HS-5 (cell line): ENCODE measurements at regions not wholly inside any gene's neighbourhood (a gene's known extent, or its start where the extent isn't known, plus 50 kb on each side); places are given as distances from the start of the nearest gene placed in this dataset.
A peak's percentile ranks its signal among the peaks of the same experiment; 100 is the strongest.
"Not testable (repeated sequence)": the region's sequence is repeated elsewhere in the genome, so short reads cannot be mapped to it uniquely, and the experiment has no call there.

Experiments used
- DNase-seq: peaks from one replicate; pipeline ENCODE4 v3.0.0-alpha.2; 2012; ENCODE audit warnings: low read depth

DNA sequence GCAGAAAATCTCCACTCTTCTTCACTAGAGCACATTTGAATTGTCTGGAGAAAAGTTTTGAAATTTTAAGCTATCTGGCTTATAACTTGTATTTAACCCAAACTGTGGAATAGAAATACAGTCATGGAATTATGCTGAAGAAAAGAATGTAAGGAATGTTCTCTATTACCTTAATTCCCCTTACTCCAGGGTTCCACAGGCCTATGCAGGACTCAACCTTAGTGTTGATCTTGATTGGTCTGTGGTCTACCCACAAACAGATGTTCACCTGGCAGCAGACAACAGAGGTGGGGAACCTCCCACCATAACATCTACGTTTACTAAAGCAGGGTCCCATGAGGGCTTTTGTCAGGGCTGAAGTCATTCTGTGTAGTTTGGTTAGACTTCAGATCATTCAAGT is 189.3 kb upstream of the GPRIN3 start:
- DNase-seq: peak; percentile 14

DNA sequence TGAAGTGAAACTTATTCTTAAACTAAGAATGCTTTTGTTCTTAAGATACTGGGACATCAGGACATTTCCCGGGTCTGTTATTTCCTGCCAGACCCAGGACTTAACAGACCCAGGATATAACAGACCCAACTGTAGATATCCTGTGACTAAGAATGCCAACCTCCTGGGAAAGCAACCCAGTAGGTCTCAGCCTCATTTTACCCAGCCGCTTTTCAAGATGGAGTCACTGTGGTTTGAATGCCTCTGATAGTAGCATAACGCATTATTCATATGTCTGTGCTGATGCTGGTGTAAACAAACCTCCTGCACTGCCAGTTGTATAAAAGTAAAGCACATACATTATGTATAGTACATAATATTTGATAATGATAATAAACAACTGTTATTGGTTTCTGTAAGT is 185.8 kb upstream of the GPRIN3 start:
- no peak for DNase-seq

DNA sequence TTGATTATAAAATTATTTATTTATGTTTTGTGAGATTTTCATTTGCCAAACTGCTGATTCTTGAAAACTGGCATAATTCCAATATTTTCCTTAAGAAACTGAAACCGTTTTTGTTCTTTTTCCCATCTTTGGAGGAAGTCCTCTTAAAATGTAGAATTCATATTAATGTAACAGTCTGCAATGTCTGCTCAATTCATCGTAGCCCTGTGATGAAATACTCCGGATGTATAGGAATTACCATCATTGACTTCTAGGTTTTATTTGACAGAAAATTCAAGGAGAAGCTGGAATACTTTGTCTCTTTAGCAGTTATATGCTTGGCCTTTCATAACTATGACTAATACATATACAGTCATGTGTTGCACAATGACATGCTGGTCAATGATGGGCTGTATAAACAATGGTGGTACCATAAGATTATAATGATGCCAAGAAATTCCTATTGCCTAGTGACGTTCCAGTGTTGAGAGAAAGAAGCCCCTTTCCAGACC is 185.0 kb upstream of the GPRIN3 start:
- DNase-seq: peak; percentile 77

DNA sequence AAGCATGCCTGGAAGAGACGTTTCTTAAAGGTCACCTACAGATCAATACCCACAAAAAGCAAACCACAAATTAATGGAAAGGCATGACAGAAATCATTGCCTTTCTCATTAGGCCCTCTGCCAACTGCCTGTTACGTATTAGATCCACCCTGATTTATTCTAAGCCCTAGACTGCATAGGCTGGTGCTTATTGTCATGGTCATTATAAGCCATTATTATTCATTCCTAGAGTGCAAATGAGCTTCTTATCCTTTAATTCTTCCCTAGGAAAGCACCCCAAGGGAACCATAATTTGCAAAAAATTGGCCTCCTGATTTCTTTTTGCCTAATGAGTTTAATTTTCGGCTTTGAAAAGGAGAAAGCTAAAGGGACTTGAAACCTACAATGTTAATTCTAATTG is 184.2 kb upstream of the GPRIN3 start:
- no peak for DNase-seq

DNA sequence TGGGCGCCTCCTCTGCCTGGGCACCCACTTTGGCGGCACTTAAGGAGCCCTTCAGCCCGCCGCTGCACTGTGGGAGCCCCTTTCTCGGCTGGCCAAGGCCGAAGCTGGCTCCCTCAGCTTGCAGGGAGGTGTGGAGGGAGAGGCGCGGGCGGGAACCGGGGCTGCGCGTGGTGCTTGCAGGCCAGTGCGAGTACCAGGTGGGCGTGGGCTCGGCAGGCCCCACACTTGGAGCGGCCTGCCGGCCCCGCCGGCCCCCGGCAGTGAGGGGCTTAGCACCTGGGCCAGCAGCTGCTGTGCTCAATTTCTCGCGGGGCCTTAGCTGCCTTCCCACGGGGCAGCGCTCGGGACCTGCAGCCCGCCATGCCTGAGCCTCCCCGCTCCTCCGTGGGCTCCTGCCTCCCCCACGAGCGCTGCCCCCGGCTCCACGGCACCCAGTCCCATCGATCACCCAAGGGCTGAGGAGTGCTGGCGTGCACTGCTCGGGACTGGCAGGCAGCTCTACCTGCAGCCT is 182.4 kb upstream of the GPRIN3 start:
- DNase-seq: not testable (repeated sequence)

DNA sequence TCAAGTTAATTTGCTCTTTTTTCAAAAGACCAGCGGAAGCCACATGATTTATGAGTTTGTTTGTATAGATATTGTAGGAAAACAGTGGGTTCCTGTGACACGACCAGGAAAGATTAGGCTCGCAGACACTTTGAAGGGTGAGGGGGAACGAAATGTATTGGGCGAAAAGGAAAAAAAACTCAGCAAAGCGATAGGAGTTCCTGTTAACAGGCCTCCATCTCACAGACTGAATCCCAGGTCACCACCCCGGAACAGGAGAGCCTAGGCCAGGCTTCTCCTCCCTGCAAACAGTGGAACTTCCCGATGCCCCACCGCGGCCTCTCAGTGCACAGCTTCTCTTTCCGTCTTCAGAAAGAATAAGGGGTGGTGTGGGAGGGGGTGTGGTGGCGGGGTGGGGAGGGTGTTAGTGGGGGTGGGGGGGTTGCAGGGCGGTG is 181.8 kb upstream of the GPRIN3 start:
- DNase-seq: no peak

DNA sequence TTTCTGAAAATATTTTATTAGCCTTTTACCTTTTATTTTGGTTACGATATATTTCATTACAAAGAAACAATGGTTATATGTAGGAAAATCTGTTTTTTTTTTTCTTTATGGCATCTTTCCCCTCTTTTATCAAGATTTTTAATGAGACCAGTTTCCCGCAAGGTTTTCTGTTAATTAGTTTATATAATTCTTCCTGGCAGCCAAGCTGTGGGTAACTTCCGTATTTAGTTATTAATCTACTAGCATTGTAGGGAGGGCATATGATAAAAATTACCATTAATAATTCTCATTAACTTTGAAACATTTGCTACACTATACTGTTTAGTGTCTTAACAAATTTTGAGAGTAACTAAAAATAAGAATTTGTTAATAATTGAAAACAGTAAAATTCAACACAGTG is 181.1 kb upstream of the GPRIN3 start:
- DNase-seq: no peak

GRCh38 chr4:89486673-89487072 is 179.1 kb upstream of the GPRIN3 start:
- DNase-seq: no peak

DNA sequence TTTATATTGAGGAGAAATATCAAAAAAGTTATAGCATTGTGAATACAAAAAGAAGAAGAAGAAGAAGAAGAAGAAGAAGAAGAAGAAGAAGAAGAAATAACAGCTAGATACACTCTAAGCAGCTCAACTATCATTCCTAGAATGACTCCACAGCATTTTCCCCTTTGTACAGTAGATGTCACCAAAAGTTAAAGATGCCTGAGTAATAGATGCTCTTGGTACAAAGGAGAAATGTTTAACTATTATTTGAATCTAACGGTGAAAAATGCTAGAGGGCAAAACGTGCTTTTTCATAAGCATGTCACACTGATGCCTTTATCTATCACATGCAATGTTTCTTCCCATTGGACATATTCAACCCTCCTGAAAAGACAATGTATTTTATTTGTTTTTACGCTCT is 178.4 kb upstream of the GPRIN3 start:
- no peak for DNase-seq

GRCh38 chr4:89483833-89484232 is 176.2 kb upstream of the GPRIN3 start:
- no peak for DNase-seq

DNA sequence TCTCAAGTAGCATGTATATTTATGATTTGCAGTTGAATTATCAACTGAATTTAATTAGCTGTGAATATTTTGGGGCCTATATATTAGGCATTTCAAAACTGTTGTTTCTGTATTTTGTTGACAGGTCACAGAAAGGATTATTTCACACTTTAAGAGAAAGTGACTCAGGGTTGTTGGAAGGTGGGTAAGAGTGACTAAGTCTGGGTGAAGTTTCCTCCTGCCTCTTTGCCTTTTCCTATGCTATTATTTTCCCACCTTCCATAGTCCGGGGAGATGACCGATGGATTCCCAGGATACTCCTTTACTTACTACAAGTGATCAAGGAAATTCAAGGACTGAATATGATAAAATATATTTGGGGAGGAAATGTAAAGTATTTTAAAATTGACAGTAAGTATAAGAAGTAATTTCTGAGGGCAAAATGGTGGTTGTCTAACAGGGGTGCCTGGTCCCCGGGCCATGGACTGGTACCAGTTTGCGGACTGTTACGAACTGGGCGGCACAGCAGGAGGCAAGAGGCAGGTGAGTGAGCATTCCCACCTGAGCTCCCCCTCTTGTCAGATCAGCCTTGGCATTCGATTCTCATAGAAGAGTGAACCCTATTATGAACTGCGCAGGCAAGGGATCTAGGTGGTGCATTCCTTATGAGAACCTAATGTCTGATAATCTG is 175.5 kb upstream of the GPRIN3 start:
- DNase-seq: no peak

- DNase-seq: no peak
Observed at GRCh38 chr4:89482251-89482650, 174.7 kb upstream of the GPRIN3 start.

DNA sequence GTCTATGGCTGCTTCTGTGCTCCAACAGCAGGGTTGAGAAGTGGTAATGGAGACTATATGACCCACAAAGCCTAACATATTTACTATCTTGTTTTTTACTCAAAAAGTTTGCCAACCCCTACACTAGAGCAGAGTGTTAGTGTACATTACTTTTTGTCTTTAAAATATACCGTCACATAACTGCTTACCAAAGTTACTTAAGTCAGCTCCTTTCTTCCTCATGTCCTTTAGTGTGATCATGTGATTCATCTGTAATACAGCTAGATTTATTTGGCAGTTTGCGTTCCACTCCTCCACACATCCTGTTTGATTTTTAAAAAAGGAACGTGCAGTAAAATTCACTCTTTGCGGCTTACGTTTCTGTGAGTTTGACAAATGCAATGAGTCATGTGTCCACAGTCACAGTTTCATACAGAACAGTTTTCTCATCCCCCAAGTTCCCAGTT is 162.4 kb upstream of the GPRIN3 start:
- peak; percentile 89 for DNase-seq

GRCh38 chr4:89469516-89469915 is 161.9 kb upstream of the GPRIN3 start:
- DNase-seq: no peak

DNA sequence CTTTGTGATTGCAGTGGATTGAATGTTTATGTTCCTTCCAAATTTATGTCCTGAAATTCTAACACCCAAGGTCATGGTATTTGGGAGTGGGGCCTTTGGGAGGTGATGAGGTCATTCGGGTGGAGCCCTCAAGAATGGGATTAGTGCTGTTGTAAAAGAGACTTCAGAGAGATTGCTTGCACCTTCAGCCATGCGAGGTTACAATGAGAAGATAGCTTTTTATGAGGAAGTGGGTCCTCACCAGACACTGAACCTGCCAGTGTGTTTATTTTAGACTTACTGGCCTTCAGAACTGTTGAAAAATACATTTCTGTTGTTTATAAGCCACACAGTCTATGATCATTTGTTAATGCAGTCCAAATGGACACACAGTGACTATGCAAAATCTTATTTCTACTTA is 161.0 kb upstream of the GPRIN3 start:
- no peak for DNase-seq

DNA sequence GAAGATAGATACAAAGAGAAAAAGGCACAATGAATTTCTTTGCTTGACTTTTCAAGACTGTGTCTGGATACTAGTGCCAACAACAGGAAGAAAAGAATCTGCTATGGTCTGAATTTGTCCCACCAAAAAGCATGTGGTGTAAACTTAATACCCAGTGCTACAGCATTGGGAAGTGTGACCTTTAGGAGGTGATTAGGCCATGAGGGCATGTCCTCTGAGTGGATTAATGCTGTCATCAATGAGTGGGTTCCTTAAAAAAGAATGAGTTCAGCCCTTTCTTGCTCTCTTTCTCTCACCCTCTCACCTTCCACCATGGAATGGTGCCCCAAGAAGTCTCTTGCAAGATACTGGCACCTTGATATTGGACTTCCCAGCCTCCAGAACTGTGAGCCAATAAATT is 155.7 kb upstream of the GPRIN3 start:
- DNase-seq: no peak

GRCh38 chr4:89447543-89447942 is 139.9 kb upstream of the GPRIN3 start:
- DNase-seq: no peak

- no peak for DNase-seq
Observed at GRCh38 chr4:89446193-89446592, 138.6 kb upstream of the GPRIN3 start.

- DNase-seq: no peak
Observed at GRCh38 chr4:89439533-89439932, 131.9 kb upstream of the GPRIN3 start.

- peak; percentile 10 for DNase-seq
Observed at GRCh38 chr4:89438102-89438831, 130.7 kb upstream of the GPRIN3 start.

- no peak for DNase-seq
Observed at GRCh38 chr4:89434364-89434988, 126.9 kb upstream of the GPRIN3 start.

GRCh38 chr4:89427782-89428181 is 120.2 kb upstream of the GPRIN3 start:
- DNase-seq: no peak

DNA sequence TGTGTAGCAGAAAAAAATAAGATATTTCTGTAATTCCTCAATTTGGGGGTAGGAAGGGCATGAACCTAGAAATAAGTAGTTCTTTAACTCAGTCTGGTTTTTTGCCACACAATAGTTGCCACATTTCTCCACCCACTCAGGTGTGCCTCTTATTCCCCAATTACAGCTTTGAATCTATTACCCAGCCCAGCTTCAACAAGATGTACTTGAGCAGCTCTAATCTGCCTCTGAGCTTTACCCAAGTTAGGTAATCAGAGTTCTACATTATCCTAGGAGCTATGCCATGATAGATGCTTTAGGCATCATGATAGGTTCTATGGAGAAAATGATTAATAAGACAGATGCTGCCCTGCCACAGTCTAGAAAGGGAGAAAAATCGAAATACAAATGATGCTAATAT is 117.4 kb upstream of the GPRIN3 start:
- DNase-seq: no peak
